ENCODE measurements at regions not wholly inside any gene's neighbourhood (a gene's known extent, or its start where the extent isn't known, plus 50 kb on each side); places are given as distances from the start of the nearest gene placed in this dataset.

GRCh38 chrX:130529531-130529930 is 127.7 kb downstream of the RBMX2 start:
- TF ChIP-seq PML (IDR thresholded peaks at IDR 0.05; ENCODE audit: low read length) (no peak), CTCF (IDR thresholded peaks at IDR 0.05 in 2 of 3, conservative IDR thresholded peaks at IDR 0.05 in 1 of 3; ENCODE audit: control insufficient read depth in 2 of 3, extremely low read depth in 1 of 3, insufficient read depth in 1 of 3, low read depth in 3 of 3, low read length in 3 of 3) (no peak), POLR2AphosphoS5 (IDR thresholded peaks at IDR 0.05; ENCODE audit: low read length) (no peak), RAD21 (IDR thresholded peaks at IDR 0.05; ENCODE audit: insufficient read depth, low read depth, low read length) (no peak), SKIL (IDR thresholded peaks at IDR 0.05; ENCODE audit: low read depth, poor library complexity, severe bottlenecking) (no peak), ZNF24 (IDR thresholded peaks at IDR 0.05) (no peak), FOXM1 (IDR thresholded peaks at IDR 0.05; ENCODE audit: low read depth, low read length) (no peak)
